Cardiac fibroblast (primary cell): ENCODE measurements at regions not wholly inside any gene's neighbourhood (a gene's known extent, or its start where the extent isn't known, plus 50 kb on each side); places are given as distances from the start of the nearest gene placed in this dataset.

ENCODE experiments used
- DNase-seq, 2 donors: peaks; one replicate each; pipeline versions ENCODE4 v3.0.0 to v3.0.0-alpha.2; 2010; ENCODE audit warnings: low read depth in 2 of 2
- H3K4me3 ChIP-seq, 2 donors: replicated peaks in 1 of 2; 1 replicate in 1 of 2; 2 replicates in 1 of 2; pipeline ENCODE4 v1.5.1; 2011; ENCODE audit warnings: low read depth in 2 of 2, low read length in 2 of 2, mild to moderate bottlenecking in 2 of 2, moderate library complexity in 1 of 2
- TF ChIP-seq, protein P1 (sequence below): IDR thresholded peaks from one replicate; pipeline ENCODE4 v1.5.1; 2011; ENCODE audit warnings: low read depth, mild to moderate bottlenecking, low read length, inconsistent platforms

DNA sequence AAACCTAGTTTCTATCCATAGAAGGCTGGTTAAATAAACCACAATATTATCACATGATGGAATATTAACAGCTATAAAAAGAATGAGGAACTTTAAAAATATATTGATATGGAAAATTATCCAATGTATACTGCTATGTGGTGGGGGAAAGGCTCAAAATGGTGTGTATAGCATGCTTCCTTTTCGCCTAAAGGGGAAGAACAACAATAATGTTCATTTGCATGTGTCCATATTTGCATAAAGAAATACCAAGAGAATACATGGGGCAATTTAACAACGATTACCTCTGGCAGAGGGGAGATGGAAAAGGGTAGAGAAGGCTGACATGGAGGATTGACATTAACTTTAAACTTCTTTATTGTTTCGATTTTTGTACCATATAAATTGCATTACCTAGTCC lies 121.3 kb upstream of the PARP11 start:
- H3K4me3 ChIP-seq = no peak overlapping the region
- DNase-seq = no peak
- TF ChIP-seq, protein P1, sequence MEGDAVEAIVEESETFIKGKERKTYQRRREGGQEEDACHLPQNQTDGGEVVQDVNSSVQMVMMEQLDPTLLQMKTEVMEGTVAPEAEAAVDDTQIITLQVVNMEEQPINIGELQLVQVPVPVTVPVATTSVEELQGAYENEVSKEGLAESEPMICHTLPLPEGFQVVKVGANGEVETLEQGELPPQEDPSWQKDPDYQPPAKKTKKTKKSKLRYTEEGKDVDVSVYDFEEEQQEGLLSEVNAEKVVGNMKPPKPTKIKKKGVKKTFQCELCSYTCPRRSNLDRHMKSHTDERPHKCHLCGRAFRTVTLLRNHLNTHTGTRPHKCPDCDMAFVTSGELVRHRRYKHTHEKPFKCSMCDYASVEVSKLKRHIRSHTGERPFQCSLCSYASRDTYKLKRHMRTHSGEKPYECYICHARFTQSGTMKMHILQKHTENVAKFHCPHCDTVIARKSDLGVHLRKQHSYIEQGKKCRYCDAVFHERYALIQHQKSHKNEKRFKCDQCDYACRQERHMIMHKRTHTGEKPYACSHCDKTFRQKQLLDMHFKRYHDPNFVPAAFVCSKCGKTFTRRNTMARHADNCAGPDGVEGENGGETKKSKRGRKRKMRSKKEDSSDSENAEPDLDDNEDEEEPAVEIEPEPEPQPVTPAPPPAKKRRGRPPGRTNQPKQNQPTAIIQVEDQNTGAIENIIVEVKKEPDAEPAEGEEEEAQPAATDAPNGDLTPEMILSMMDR = no peak

DNA sequence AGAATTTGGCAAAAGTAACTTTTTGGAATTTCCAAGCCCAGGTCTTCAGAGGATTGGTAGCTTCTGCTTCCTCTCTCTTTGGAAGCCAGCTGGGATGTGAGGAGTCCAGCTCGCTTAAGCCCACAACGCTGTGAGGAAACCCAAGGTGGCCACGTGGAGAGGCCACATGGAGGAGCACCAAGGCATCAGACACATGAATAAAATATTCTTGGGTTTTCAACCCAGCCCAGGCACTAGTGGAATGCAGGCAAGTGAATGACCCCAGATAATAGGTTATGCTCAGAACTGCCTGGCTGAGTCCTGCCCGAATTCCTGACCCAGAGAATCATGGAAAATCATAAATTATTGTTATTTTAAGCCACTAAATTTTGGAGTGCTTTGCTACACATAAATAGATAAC lies 119.7 kb upstream of the PARP11 start:
- H3K4me3 ChIP-seq = no peak overlapping the region
- DNase-seq = no peak
- TF ChIP-seq, protein P1 = no peak

DNA sequence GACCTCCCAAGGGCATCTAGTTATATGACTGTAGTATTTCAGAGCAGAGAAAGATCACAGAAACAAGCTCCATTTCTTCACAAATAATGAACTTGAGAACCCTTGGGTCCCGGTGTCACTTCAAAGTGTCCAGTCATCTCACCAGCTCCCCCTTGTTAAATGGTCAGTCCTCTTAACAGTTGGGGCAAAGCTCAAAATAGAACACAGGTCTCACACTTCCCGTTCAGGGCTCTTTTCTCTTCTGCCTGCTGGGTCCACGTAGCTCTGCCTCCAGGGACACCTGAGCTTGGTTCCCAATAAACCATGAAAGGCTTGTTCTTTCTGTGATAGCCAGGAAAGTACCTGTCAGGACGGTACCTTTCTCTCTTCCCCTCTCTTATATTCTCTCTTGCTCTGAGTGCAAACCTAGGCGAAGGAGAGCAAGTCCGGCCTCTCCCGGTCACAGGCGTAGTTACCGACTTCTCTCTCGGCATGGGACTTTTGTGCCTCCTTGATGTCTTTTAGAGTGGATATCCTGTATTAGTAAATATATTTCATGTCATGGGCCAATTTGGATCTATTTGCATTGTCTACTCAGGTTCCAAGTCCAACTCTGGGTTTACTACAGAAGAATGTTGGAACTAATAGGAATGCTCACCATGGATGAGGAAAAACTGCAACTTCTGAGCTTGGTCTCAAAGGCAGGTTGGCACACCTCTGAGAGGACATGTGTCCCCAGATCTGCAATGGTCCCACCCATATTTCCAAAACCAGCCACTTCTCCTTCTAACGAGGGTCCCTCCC lies 118.8 kb upstream of the PARP11 start:
- no peak for DNase-seq
- TF ChIP-seq, protein P1 = no peak
- H3K4me3 ChIP-seq = no peak overlapping the region

DNA sequence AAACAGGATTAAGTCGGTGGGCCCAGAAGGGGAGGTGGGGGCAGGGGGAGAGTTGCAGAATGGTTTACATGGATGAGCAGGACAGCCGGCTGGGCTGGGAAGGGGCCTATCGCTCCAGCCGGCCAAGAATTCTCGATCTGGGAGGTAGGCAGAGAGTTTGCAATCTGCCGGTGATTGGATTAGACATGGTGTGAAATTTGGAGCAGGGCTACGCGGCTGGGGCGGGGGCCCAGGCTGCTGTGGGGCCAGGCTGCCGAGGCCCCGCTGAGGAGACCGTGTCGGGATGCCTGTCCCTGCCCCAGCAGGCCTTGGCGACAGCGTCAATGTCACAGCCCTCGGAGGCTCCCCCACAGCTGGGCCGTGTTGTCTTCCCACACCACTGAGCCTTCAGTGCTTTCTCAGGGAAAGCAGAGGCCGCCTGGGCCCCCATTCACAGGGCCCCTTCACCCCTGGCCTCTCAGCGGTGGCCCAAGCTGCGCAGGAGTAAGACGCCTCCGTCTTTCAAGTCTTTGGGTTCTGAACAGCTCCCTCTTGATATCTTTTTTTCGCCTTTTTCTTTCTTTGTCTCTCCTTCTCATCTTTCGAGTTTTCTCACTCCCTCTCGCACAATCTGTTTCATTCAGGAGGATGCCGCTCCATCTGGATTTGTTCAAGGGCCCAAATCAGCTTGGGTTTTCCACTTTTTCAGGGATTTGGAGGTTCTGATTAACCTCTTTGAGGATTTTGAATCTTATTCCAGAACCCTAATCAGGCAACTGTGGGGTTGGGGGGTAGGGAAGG lies 117.5 kb upstream of the PARP11 start:
- DNase-seq = no peak
- H3K4me3 ChIP-seq = no peak overlapping the region
- TF ChIP-seq, protein P1 = no peak

DNA sequence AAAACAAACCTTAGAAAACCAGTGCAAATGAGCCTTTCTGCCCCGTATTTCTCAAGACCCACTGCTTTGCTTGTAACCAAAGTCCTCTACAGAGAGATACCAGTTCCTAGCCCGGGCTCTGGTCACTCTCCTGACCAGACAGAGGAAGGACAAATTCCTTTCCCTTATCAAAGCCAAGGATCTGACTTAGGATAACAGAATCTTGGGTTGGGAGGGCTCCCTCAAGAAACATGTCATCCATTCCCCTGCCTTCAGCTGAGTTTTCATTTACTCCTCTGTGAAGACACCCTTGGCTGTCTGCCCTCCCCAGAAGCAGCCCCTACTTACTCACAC lies 116.0 kb upstream of the PARP11 start:
- H3K4me3 ChIP-seq = no peak overlapping the region
- no peak for DNase-seq
- TF ChIP-seq, protein P1 = no peak

DNA sequence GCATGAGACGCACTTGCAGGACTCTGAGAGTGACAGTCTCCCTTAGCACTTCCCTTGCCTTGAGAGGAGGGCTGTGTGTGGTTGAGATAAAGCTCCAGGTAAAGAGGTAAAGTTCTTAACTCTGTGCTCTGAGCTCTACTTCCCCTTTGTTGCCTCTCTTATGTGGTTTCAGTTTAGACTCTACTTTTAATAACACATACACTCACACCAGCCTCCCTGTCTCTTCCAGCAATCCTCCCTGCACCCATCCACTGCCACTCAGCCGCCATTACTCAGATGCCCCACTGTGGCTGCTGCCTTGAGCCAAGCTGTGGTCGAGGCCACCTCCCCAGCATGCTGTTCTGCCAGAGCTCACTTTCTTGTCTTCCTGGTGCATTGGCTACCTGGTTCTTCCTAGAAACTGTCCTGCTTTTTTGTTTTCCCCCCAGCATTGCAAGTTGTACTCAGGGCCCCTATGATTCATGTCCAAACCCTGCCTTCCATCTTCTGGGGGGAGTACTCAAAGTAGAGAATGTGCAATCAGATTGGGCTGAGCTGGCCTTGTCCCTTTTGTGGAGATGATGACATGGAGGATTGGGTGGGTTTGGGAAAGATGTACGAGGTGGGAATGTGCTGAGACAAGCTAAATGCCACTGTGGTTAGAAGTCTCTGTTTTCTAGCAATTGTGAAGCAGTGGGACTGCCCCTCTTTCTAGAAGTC lies 115.5 kb upstream of the PARP11 start:
- TF ChIP-seq, protein P1 = no peak
- no peak overlapping the region for H3K4me3 ChIP-seq
- DNase-seq = no peak
